ENCODE measurements at regions not wholly inside any gene's neighbourhood (a gene's known extent, or its start where the extent isn't known, plus 50 kb on each side); places are given as distances from the start of the nearest gene placed in this dataset.
"Not testable (repeated sequence)": the region's sequence is repeated elsewhere in the genome, so short reads cannot be mapped to it uniquely, and the experiment has no call there.

DNA sequence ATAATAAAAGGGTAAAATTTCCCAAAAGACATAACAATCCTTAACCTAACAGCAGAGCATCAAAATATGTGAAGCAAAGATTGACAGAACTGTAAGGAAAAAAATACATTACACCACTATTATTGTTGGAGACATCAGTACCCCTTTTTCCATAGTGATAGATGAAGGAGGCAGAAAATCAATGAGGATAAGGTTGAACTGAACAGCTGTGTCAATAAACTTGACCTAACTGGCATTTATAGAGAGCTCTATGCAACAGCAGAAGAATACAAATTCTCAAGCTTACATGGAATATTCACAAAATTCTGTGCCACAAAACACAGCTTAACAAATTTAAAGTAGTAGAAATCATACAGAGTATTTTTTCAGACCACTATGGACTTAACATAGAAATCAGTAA is 195.0 kb upstream of the ELAC2 start:
- DNase-seq (ENCODE audit: low read depth, low spot score) = no peak

DNA sequence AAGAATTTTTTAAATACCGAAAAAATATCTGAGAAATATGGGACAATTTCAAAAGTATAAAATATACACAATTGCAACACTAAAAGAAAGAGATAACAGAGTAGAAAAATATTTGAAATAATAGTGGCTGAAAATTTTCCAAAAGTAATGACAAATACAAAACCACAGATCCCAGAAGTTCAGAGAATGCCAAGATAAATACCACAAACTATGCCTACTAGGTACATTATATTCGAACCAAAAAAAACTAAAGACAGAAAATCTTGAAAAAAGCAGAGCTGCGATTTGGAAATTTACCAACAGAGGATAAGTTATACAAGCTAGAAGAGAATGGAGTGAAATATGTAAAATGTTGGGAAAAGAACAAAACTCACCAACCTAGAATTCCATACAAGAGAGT is 191.3 kb upstream of the ELAC2 start:
- DNase-seq (ENCODE audit: low read depth, low spot score) = peak; percentile 16

DNA sequence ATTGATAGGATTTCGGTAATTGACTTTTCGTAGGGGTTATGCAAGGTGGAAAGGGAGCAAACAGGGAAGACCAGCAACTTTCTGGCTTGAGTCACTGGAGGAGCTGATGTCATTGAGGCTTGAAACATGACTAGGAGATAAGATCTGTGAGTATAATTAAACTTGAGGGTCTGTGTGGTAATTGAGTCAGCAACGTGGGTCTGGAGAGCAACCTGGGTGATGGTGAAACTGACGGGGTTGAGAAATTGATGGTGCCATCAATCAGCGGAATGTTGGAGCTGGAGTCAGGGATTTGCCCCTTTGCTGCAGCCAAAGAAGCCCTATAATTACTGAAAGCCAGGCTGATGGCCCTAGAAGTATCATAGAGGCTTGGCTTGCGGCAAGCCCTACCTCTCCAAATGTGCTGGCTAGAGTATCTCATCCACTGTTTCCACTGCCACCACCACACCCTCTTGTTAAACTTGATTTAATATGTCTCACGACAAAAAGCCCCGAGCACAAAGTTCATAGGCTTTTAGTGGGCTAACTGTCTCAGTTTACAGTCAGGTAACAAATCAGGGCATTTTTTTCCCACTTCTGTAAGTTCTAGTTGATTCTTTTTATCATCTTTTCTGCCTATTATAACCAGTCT is 186.9 kb upstream of the ELAC2 start:
- DNase-seq (ENCODE audit: low read depth, low spot score) = peak; percentile 2

DNA sequence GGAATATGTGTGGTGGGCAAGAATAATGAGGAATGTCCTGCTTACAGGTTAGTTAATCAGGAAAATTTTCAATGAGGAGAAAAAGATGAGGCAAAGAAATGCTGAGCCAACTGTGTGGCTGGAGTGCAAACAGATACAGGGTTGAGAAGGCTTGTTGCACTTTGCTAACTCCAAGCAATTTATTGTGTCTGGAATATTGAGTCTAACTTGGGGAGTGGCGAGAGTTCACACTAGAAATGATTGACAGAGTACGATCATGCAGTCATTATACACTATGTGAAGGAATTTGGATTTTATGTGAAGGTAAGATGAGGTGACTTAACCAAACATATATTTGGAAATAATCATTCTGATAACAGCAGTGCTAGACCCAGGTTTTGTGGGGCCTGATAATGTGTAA is 185.0 kb upstream of the ELAC2 start:
- DNase-seq (ENCODE audit: low read depth, low spot score) = no peak

DNA sequence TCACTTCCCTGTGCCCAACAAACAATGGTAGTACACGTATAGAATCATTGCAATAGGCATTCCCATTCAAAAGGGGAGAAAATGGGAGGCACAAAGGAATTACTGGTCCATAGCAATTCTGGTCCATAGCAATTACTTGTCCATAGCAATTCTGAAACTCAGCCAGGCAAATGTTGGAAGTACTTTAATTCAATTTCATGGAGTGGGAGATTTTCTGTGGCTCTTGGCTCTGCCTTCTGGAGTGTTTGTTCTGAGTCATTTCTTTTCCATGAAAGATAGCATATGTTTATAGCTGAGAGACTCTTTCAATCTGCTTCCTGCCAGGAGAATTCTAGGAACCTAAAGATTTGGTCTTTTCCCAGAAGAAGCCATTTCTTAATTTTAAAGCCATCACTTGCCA is 182.8 kb upstream of the ELAC2 start:
- DNase-seq (ENCODE audit: low read depth, low spot score) = peak; percentile 2

DNA sequence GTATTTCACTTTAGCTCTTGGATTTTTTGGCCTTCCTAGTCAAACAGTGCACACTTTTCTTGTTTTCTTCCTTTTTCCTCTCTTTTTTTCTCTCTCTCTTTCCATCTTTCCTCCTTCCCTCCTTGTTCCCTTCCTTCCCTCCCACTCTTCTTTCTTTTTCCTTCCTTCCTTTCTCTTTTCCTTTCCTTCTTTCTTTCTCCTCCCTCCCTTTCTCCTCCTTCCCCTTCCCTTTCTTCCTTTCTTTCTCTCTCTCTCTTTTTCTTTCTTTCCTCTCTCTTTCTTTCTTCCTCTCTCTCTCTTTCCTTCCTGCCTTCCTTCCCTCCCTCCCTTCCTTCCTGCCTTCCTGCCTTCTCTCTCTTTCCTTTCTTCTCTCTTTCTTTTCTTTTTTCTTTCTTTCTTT is 181.6 kb upstream of the ELAC2 start:
- no peak for DNase-seq (ENCODE audit: low read depth, low spot score)

DNA sequence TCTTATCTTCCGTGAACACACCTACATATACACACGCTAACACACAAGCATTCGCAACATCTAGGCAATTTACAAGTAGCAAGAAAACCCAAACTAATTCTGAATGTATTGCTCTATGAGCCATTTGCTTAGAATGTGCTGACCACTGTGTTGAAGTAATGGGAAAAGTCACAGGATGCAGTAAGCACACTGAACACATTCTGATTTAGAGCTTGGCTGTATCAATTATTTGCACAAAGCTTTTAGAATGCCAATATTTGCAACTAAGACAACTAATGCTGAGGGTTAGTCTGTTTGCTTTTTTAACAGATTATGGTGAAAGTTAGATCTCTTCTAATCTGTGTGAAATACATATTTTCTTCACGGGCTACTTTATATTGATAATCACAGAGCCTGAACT is 179.8 kb upstream of the ELAC2 start:
- no peak for DNase-seq (ENCODE audit: low read depth, low spot score)

DNA sequence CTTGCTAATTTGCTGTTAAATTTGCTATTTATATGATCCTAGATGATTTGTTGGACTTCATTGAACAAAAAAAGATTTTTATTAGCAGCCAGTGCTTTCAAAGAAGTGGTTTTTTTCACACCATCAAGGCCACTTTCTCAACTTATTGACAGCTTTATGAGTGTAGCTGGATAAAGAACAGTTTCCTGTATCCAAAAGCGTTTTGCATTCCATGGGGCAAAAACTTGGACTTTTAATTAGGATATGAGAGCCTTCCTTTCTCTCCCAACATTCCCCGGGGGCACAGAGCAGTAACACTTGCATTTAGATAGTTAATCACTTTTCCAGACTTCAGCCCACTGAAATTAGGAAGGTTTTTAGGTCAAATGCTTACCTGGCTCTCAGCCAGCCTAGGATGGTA is 177.1 kb upstream of the ELAC2 start:
- DNase-seq (ENCODE audit: low read depth, low spot score) = no peak

DNA sequence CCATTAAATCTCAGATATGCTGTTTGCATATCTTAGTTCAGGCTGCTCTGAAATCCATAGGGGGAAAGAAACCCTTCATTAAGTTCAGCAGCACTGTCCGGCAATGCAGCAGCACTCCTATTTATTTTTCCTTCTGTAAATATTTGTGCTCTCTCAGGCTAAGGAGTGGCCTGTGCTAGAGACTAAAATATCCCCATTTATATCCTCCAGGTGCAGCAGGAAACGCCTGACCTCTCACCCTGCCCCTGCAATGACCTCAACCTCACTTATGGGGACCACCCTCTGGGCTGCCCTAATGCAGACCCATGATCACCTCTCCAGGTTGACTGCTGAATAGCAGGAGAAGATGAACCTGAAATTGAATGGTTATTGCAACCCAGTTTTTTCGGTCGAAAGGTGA is 165.0 kb upstream of the ELAC2 start:
- no peak for DNase-seq (ENCODE audit: low read depth, low spot score)

DNA sequence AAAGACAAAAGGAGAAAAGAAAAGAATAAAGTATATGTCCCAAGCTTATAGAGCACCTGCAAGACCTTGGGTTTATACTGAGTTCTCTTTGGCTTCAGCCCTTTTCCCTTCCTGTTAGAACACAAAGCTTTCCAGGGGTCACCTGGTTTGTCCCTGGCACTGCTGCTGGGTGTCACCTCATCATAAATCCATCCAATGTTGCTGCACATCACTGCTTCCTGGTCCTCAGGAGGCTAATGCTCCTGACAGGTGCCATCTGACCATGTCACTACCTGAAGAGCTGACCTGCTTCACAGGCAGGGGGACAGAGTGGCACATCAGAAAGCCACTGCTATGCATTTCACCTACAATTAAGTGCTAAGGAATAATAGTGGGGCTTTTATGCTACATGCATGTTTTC is 164.6 kb upstream of the ELAC2 start:
- DNase-seq (ENCODE audit: low read depth, low spot score) = no peak

DNA sequence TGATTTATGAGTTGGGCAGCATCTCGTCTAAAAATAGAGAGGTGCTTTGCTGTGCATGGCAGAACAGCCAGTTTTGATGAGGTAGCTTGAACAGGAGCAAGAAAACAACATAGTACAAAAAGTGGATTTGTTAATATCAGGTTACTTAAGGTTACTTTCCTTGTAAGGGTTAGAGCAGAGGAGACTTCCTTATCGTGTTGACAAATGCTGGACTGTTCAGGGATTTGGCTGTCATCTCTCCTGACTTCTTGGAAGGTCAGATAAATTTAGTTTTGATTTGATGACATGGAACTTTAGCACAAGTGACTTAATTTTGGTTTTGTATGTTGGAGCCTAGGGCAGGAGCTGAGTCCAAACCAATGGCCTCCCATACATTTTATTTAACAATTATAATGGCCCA is 163.9 kb upstream of the ELAC2 start:
- no peak for DNase-seq (ENCODE audit: low read depth, low spot score)

DNA sequence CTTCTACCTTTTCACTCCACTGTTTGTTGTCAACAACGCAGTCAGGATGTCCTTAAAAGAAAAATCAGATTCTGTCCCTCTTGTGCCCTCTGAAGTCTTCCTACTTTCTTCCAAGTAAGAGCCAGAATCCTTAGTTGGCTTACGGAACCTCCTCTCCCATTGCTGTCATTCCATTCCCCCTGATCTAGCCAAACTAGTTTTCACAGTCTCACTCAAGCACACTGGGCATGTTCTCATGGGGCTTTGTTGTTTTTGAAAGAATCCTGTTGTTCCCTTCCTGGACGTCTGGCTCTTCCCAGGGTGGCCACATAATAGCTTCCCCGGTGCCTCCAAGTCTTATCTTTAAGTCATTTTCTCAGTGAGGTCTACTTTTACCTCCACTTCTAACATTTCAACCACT is 158.6 kb upstream of the ELAC2 start:
- no peak for DNase-seq (ENCODE audit: low read depth, low spot score)

DNA sequence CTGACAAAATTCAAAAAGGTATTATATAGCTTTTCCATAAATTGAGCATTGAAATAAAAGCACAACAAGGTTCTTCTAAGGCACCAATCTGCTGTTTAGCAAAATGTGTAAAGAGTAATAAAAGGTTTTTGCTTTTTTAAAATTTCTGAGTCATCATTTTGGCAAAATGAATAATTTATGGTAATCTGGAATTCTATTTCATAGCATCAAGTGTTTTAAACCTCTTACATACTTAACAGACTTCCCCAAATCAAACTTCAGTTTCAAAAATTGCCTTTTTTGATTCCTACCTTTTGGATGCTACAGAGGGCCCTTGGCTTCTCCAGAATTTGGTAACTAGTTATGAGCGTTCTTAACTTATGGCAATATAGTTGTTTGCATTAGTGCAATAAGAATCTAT is 154.0 kb upstream of the ELAC2 start:
- DNase-seq (ENCODE audit: low read depth, low spot score) = no peak

DNA sequence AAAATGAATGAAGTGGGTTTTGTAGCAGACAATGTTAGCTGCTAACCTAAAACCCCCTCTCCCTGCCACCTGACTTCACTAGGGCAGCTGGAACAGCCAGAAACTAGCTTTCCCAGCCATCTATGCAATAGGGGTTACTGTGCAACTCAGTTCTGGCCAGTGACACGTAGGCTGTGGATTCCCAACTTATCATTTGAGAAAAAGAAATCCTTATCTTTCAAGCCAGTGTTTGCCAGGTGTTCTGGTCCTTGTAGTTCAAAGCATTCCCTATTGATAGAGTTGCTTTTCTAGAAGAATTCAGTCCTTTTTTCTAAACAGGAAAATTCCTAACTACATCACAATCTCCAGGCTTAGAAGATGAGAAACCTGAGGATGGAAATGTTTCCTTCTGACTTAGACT is 144.5 kb upstream of the ELAC2 start:
- no peak for DNase-seq (ENCODE audit: low read depth, low spot score)

DNA sequence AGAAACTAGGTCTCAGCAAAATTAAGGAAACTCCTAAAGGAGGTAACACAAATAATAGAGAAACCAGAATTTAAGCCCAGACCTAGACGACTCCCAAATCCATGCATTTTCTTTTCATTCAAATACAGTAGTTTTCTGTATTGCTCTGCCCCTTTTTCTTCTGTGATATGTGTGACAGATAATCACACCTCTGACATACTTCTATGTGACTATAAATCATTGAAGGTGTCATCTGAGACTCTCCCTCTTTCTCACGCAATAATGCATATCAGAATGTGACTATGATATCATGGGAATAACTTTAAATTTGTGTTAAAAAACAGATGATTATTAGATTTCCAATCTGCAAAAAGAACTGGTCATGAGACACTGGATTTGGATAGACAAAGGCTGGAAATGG is 143.0 kb upstream of the ELAC2 start:
- no peak for DNase-seq (ENCODE audit: low read depth, low spot score)

DNA sequence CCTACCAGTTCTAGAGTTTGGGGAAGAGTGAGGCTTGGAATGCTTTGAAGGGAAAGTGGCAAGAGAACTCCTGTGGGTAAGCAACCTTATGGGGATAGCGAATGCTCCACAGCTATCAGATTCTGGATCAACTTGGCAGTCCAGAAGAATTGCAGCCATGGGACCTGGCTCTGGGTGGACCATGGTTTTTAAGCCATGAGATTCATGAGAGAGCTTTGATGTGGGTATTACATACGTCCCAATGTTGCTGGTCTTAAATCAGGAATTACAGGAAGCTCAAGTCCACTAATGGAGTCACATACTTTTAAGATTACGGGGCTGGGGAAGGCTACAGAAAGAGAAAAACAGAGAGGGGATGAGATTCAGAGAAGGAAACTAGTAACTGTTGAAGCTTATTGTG is 142.5 kb upstream of the ELAC2 start:
- DNase-seq (ENCODE audit: low read depth, low spot score) = no peak

DNA sequence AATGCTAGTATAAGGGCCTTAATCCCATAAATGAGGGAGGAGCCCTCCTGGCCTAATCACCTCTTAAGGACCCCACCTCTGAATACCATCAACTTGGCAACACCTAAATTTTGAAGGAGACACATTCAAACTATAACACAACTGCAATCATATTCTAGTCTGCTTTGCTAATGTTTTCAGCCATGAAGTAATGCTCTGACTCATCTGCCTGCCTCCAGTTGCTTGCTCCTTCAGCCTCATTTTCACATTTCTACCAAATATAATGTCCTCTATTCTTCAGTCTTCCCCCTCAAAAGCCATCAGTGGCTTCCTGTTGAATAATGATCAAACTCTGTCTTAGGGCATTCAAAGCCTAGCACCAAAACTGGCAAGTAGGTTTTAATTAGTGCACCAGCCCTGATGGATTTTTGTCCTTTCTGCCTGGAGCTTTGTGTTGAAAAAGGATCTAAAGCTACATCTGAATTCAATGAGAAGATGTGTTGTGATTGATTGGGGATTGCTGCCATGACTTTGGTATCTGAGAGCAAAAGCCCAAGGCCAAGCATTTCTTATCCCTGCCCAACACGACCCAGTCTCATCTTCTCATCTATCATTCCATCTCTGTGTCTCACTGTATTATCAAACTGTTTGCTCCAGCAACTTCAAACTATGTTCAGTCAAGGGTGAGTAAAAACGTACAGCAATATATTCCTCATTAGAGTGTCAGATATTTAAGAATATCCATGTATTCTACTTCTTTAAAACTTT is 140.8 kb upstream of the ELAC2 start:
- no peak for DNase-seq (ENCODE audit: low read depth, low spot score)

DNA sequence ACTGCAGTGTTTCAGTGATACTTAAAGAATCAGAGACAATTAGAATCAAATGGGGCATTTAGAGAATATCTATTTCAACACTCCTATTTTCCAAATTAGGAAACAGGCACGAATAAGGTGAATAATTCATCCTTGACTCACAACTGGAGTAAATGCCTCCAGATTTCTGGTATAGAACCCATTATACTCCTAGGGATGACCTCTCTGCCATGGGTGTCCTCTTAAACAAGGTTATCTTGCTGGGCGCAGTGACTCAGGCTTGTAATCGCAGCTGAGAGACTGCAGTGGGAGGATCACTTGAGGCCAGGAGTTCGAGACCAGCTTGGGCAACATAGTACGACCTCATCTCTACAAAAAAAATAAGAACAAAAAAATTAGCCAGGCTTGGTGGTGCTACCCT is 139.8 kb upstream of the ELAC2 start:
- no peak for DNase-seq (ENCODE audit: low read depth, low spot score)

DNA sequence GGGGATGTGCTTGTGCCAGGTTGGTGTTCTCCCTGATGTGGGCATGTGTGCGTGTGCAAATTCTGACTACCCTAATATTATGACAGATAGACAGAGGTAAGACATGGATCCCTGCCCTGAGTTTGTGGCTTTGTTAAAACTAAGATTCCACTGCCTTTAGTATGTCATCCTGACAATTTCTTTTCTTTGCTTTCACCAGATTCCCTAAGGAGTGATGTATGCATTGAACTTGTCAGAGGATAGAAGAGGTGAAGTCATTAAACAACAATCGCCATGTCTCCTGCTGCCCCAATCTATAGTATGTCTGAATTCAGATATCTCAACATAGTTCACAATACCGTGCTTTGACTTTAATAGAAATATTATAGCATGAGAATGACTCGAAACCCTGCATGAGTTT is 137.1 kb upstream of the ELAC2 start:
- DNase-seq (ENCODE audit: low read depth, low spot score) = no peak

DNA sequence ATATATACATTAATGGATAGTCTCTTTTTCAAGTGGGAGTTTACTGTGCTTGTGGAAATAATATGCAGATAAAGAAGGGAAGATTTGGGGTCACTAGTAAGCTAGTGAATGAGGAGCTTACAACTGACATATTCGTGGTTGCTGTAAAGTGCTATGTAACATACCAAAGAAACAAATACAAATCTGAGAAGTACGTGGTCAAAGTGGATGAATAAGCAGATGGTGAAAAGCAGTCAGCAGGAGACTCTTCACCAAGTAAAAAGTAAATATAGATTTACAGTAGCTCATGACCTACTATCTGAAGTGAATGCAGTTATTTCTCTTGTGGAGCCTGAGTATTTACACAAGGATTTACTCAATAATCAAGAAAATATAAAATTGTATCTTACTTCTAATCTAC is 136.6 kb upstream of the ELAC2 start:
- peak; percentile 3 for DNase-seq (ENCODE audit: low read depth, low spot score)

DNA sequence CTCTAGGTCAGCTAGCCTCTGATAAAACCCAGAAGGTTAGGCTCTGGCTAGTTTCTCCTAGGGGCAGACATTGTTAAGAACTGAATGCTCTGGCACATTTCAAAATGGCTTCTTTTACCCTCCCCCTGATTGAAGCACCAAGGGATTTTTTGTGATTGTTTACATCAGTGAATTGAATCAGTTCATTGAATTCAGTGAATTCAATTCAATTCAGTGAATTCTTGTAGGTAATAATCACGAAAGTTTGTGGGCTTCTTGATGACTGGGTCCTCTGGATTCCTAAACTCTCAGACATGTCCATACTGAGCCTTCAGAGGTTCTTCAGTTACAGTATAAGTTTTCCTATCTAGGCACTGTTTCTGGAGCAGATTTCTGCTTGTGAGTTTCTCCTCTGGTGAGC is 135.2 kb upstream of the ELAC2 start:
- peak; percentile 10 for DNase-seq (ENCODE audit: low read depth, low spot score)

DNA sequence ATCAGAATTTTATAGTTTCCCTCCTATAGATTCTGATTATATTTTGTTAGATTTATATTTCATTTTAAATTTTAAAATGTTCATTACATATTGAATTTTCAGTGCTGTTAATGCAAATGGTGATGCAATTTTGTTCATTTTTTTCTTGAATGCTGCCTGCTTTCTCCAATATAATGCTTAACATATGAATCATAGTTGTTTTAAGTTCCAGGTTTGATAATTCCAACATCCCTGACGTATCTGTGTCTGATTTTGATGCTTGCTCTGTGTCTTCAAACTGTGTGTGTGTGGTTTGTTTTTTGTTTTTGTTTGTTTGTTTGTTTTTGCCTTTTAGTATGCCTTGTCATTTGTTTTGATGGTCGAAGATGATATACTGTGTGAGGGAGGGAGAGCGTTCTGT is 134.7 kb upstream of the ELAC2 start:
- no peak for DNase-seq (ENCODE audit: low read depth, low spot score)

DNA sequence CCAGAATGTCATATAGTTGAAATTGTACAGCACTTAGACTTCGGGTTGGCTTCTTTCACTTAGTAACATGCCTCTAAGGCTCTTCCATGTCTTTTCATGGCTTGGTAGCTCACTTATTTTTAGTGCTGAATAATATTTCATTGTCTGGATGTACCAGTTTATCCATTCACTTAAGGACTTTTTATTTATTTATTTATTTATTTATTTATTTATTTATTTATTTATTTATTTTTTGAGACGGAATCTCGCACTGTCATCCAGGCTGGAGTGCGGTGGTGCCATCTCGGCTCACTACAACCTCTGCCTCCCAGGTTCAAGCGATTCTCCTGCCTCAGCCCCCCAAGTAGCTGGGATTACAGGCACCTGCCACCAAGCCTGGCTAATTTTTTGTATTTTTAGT is 132.9 kb upstream of the ELAC2 start:
- not testable (repeated sequence) for DNase-seq (ENCODE audit: low read depth, low spot score)

DNA sequence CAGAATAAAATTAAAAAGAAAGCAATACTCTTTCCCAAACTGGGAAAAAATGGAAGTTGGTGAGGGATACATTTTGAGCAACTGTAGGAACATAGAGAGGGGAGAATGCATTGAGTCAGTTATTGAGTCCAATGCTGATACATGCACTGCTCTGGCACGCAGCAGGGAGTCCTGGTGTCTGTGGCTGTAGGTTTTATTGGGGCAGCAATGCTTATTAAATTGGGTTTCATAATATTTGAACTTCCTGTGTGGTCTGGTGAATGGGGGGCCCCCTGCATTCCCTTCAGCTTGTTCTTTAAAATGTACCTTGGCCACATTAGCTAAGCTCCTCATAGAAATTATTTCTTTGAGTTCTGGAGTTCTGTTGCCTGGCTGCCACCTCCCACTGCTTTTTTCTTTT is 125.2 kb upstream of the ELAC2 start:
- no peak for DNase-seq (ENCODE audit: low read depth, low spot score)

All from astrocyte of the hippocampus (primary cell).